Ammon's horn (tissue), 1 donor: ENCODE measurements at regions not wholly inside any gene's neighbourhood (a gene's known extent, or its start where the extent isn't known, plus 50 kb on each side); places are given as distances from the start of the nearest gene placed in this dataset.
A peak's percentile ranks its signal among the peaks of the same experiment; 100 is the strongest.
"Not testable (repeated sequence)": the region's sequence is repeated elsewhere in the genome, so short reads cannot be mapped to it uniquely, and the experiment has no call there.

Experiments
- DNase-seq: peaks from one replicate; pipeline ENCODE4 v3.0.0-alpha.2; 2016; ENCODE audit warnings: low spot score

GRCh38 chr5:38607396-38607795 lies 51.0 kb upstream of the LIFR start:
- DNase-seq: no peak

GRCh38 chr5:38607930-38608564 lies 51.6 kb upstream of the LIFR start:
- no peak for DNase-seq

- no peak for DNase-seq
Measured at GRCh38 chr5:38608874-38609273, 52.4 kb upstream of the LIFR start.

- DNase-seq: no peak
Measured at GRCh38 chr5:38612851-38613250, 56.4 kb upstream of the LIFR start.

DNA sequence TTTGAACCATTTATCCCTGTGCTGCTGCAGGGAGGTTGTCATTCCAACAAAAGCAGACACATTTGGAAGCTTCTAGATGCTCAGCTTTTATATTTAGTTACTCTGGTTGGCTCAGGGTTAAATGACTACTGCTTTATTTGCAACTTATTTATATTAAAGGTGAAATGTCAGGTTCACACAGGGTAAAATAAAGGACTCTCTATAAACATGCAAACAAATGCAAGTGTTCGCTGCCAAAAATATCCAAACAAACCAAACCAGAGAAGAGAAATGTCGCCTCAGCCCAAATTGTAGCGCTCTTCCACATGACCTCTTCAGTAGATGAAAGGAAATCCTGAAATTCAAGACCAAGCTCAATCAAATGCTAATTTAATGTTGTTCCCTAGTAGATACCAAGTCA lies 57.0 kb upstream of the LIFR start:
- no peak for DNase-seq

DNA sequence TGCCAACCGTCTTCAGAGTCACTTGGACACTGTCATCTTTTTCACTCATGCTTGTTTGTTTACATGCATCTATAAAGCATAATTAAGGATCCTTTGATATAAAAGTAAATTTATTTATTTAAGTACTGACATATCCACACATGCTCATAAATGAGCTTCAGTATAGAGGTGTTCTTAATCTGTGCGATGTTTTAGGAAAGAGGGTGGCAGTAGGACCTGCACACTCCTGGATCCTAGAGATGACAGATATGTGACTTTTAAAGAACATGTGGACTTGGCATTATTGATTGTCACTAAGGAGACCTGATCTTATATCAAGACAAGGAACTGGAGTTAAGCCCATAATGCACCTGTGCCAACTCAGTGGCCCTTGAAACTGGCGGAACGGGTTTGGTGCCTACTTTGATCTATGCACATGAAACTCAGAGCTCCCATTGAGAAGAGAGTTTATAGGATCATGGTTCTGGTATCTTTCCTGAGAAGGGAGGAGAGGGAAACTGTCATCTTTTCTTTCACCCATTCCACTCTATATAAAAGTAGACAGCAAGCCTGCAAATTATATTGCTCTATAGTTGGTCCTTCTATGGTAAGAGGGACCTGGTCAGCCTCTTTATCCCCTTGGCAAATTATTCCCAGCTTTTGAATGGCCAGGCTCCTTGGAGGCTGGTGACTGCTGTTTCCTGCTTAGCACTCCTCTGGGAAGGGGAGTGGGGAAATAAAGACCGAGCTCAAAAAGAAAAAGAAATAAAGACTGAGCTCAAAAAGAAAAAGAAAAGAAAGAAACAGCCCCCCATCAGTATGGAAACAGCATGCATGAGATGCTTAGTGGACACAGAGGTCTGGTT lies 57.8 kb upstream of the LIFR start:
- DNase-seq: no peak

- no peak for DNase-seq
Measured at GRCh38 chr5:38615042-38615441, 58.6 kb upstream of the LIFR start.

- no peak for DNase-seq
Measured at GRCh38 chr5:38615981-38616451, 59.6 kb upstream of the LIFR start.

DNA sequence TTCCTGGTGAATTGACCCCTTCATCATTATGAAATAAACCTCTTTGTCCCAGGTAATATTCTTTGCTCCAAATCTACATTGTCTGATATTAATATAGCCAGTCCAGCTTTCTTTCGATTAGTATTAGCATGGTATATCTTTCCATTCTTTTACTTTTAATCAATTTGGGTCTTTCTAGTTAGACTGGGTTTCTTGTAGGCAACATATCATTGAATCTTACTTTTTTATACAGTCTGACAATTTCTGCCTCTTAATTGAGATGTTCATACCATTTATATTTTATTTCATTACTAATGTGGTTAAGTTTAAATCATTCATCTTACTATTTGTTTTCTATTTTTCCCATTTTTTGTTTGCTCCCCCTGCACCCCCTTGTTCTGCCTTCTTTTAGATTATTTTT lies 61.7 kb upstream of the LIFR start:
- DNase-seq: no peak

- DNase-seq: no peak
Measured at GRCh38 chr5:38621331-38621730, 64.9 kb upstream of the LIFR start.

DNA sequence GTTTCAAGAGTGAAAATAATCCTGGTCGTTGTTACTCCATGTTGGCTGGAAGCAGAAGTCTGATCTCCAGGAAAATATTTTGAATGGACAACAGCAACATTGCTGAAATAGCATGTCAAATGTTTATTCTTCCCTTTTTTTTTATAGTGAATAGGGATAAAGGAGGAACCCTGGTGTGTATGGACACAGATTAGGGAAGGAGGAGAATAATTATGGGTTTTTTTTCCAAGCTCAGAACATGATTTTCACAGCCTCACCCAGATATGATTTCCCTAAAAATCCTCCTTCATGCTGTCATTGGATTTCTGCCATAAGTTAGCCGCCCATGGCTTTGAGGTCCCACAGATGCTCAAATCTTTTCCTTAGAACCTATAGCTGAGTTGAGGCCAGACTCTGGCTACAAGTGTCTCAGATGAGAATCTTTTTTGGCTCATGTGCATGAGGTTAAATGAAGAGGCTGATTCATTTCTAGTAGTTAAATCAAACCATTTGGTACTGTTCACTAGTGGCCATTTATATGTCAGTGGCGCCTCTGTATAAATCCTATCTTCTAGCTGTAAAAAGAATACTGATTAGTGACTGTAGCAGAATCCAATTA lies 65.5 kb upstream of the LIFR start:
- no peak for DNase-seq

- no peak for DNase-seq
Measured at GRCh38 chr5:38622723-38623129, 66.3 kb upstream of the LIFR start.

- not testable (repeated sequence) for DNase-seq
Measured at GRCh38 chr5:38624541-38624940, 68.1 kb upstream of the LIFR start.

DNA sequence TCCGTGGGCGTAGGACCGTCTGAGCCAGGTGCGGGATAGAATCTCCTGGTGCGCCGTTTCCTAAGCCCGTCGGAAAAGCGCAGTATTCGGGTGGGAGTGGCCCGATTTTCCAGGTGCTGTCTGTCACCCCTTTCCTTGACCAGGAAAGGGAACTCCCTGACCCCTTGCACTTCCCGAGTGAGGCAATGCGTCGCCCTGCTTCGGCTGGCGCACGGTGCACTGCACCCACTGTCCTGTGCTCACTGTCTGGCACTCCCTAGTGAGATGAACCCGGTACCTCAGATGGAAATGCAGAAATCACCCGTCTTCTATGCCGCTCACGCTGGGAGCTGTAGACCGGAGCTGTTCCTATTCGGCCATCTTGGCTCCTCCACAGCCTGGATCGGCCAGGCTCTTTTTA lies 74.9 kb upstream of the LIFR start:
- not testable (repeated sequence) for DNase-seq

DNA sequence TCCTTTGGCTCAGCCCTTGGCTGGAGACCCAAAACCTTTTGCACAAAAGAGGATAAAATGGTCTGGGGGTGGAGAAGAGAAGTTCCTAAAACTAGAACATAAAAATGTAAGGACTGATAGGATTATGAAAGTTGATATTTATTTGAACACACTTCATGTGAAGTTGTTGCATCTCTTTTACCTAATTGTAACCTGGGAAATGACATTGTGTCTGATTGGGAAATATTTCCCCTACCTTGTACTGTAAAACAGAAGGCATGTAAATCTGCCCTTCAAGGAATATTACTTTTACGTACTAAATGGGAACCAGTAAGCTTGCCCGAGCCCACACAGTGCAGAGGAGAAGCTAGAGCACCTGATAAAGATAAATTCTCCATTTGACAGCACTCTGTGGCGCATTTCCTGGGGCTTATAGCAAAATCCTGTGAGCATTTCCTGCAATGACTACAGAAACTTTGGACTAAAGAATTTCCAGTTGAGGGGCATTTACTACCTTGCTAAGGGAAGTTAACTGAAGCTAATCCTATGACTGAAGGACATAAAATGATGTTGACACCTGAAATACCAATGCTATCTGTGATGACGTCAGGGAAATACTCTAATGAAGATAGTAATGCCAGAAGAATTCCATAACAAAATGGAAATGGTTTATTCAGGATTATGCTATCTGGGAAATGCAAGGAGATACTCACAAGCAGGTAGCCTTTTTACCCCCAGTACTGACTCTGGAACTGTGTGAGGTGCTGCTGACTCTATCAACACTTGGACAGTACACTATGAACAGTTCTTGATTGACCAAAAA lies 78.3 kb upstream of the LIFR start:
- no peak for DNase-seq

- DNase-seq: no peak
Measured at GRCh38 chr5:38636626-38637025, 80.2 kb upstream of the LIFR start.

DNA sequence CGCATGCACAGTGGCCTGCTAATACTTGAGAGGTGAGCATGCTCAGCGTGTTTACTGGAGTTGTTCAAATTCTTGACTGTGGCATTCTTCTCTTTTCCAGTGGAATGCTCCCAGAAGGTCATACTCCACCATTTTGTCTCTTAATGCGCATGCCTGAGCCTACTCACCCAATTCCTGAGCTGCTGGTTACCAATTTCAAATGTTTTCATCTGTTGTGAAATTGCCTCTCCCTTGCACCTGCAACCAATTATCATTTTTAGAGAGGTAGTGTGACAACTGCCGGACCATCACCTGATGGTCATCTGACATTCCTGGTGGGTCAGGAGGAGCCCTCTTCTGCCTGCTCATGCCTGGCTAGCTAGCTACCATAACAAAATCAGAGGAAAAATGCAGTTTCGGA lies 82.2 kb upstream of the LIFR start:
- DNase-seq: no peak

- no peak for DNase-seq
Measured at GRCh38 chr5:38639377-38640358, 83.2 kb upstream of the LIFR start.

GRCh38 chr5:38641003-38641402 lies 84.6 kb upstream of the LIFR start:
- DNase-seq: no peak

DNA sequence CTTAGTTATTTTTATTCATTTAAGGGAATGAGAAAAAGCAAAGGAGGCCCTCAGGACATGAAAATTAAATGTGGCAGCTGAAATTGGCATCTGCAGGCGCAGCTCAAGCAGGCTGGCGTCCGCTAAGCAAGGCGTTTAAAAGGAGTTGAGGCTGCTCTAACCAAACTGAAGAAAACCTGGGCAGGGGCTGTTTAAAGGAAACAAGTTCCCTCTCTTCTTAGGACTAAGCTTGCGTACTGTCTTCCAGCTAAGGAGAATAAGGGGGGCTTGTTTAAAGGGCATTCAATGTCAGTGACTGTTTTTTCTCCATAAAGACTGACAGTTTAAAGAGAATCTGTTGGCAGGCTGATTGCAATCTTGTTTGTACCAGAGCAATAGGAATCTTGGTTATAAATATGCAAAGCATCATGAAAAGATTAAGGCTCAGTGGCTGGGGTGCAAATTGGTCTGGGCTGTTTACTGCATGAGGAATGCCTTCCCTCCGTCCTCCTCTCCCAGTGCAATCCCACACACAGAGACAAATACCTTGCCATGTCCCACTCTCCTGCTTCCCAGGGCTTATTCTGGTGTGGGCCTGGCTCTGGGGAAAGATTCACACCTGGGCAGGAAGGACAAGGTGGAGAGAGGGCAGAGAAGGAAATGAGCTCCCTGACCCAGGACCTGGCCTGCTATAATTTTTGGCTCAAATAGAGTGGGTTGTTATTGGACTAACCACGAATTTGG lies 85.9 kb upstream of the LIFR start:
- peak; percentile 57 for DNase-seq
